GDM1 (cell line): ENCODE measurements at regions not wholly inside any gene's neighbourhood (a gene's known extent, or its start where the extent isn't known, plus 50 kb on each side); places are given as distances from the start of the nearest gene placed in this dataset.
"Not testable (repeated sequence)": the region's sequence is repeated elsewhere in the genome, so short reads cannot be mapped to it uniquely, and the experiment has no call there.

Experiments
- DNase-seq: peaks from one replicate; lab custom pipeline; 2025; lab: John Stamatoyannopoulos, UW

DNA sequence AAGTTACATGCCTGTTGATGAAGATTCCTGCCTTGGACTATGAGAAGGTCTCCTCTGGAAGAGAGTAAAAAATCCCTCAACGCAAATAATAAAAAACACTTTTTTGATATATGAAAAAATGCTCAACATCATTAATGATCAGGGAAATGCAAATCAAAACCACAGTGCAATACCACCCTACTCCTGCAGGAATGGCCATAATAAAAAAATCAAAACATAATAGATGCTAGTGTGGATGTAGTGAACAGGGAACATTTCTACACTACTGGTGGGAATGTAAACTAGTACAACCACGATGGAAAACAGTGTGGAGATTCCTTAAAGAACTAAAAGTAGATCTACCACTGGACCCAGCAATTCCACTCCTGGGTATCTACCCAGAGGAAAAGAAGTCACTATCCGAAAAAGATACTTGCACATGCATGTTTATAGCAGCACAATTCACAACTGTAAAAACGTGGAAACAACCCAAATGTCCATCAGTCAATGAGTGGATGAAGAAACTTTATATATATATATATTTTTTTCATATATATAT lies 352.1 kb downstream of the SOX9 start:
- not testable (repeated sequence) for DNase-seq

DNA sequence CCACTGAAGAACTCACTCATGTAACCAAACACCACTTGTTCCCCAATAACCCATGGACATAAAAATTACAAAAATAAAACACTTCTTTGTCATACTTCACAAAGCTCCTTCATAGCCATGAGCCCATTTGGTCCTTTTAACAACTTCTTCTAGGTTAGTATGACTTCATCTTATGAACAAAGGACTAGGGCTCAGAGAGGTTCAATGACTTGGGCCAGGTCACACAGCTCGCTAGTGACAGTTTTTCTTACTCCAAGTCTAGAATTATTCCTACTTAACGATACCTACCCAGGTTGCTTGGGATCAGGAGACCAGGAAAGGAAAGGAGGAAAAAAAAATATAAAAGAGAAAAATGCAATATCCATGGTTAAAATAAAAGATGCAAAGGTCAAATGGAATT lies 353.4 kb downstream of the SOX9 start:
- DNase-seq = no peak

DNA sequence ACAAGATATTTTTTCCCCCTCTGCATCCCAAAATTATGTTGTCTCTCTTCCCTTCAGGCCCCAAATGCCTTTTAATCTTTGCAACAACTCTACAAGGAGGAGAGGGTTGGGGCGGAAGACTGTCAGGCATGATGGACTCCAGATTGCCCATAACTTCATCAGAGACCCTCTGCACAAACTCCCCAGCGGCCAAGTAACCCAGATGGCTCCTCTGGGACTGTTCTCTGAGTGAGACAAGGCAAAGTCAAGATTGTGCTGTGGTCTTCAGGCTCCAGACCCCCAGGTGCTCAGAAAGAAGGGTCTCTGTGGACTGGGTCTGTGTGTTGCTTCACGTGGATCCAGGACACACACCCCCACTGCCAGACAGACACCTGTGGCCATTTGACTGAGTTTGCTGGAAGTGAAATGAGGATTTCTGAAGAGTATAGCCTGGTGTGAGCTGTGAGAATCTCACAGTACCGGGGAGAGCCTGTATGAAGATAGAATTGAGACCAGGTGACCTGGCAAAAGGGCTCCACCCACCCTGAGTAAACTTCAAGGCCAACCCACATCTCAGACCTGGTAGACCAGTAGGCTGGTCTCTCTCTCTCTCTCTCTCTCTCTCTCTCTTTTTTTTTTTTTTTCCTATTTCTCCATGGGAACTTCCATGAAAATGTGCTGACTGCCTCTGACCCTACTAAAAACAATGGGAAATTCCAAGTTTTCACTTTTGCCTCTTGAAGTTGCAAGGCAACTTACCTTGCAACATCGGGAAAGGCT lies 354.1 kb downstream of the SOX9 start:
- DNase-seq = no peak

DNA sequence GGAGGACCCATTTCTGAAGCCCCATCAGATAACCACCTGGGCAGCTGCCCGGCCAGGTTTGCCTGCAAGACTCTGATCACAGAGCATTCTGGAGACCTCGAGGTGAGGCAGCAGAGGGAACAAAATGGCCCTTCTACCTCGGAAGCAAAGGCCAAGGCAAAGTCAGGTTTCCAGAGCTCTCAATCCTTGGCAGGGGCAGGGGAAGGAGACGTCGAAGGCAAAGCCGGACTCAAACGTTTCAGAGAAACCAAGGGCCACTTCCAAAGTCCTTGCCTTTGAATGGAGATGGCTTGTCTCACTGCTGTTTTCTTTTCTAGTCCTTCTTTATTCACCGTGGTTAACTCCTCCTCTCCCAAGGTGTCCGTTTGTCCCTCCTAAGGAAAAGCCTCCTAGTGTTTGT lies 355.3 kb downstream of the SOX9 start:
- no peak for DNase-seq

DNA sequence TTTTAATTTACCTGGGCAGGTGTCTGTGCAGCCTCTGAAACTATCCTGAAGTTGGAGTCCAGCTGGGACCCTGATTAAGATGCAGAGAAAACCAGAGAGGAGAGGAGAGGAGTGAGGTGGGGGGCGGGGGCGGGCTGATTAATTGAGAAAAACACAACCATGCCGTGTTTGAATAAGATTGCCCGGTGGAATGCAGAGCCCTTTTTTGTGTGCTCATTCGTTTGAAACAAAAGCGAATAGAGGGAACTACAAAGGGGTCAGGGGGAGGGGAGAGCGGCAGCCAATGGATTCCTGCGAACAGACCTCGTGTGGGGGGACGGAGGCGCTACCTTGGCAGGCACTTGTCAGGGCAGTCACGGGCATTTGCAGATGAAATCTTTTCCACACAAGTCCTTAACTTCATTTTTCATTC lies 355.8 kb downstream of the SOX9 start:
- no peak for DNase-seq

DNA sequence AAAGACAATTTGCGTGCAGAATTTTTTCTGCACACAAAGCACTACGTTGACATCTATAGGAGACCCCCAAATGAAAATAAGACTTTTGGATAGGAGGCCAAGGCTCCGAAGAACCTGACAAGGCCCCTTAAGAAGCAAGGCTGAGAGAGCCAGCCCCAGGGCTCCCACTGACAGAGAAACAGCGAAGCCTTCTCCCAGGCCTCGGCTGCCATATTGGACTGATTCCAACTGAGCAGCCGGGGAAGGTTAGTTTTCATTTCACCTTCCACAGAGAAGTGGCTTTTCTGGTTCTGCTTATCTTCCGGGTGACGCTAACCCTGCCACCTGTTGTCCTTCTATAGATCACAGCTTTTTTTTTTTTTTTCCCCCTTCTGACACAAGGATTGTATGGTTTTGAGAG lies 356.7 kb downstream of the SOX9 start:
- no peak for DNase-seq

DNA sequence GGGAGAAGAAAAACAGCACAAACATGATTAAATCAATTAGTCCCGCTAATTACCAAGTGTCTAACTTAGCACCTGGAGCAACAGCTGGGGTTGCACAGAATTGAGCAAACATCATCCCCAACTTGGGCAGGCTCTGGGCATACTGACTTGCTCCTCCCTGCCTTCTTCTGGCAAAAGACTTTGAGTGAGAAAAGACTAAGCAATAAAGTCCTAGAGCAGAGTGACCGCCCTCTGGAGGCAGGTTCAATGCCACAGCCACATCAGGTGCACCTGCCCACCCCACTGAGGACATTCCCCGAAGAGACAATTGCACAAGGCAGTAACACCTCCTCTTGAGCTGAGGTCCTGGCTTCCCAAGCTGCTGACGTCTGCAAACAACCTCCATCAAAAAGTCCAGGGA lies 358.3 kb downstream of the SOX9 start:
- no peak for DNase-seq

DNA sequence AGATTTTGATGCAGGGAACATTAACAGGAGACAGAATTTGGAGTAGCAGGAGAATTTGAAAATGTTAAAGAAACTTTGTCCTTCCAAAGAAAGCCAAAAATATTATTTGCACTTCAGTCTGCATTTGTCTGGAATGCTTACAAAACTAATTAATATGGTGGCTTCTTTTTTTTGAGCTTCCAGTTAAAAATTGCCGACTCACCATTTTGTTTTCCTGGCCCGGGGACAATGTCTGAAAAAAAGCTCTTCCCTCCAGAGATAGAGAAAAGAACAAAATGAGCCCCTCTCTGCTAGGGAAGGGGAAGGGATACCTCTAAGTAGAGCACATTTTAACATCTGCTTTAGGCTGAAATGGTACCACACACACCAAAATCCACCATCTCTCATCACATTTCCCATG lies 360.8 kb downstream of the SOX9 start:
- no peak for DNase-seq

DNA sequence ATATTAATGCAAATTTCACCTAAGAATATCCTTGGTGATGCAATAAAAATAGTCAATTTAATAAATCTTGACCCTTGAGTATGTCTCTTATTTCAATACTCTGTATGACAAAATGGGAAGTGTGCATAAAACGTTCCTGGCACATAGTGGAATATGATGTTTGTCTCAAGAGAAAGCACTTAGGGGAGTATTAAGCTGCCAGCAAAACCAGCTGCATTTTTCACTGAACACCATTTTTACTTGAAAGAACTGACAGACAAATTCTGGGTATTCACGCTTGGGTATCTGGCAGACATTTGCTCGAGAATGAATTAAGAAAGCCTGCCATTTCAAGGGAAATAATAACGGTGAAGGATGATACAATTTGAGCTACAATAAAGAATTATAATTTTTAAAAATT lies 364.8 kb downstream of the SOX9 start:
- DNase-seq = no peak

DNA sequence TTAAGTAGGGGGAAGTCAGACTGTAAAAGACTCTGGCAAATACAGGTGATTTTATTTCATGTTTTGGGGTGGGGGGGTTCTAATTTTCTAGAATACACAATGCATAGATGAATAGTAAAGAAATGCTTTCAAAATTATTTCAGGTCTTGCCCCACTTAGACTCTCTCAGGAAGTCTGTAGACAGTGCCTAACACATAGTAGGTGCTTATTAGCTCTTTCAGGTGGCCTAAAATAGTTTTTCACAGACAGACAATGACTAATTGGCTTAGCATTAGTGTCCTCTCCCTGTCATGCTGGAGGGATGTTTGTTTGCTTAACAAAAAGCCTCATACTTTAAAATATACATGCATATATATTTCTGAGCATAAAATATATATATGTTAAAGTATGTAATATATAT lies 366.0 kb downstream of the SOX9 start:
- no peak for DNase-seq

DNA sequence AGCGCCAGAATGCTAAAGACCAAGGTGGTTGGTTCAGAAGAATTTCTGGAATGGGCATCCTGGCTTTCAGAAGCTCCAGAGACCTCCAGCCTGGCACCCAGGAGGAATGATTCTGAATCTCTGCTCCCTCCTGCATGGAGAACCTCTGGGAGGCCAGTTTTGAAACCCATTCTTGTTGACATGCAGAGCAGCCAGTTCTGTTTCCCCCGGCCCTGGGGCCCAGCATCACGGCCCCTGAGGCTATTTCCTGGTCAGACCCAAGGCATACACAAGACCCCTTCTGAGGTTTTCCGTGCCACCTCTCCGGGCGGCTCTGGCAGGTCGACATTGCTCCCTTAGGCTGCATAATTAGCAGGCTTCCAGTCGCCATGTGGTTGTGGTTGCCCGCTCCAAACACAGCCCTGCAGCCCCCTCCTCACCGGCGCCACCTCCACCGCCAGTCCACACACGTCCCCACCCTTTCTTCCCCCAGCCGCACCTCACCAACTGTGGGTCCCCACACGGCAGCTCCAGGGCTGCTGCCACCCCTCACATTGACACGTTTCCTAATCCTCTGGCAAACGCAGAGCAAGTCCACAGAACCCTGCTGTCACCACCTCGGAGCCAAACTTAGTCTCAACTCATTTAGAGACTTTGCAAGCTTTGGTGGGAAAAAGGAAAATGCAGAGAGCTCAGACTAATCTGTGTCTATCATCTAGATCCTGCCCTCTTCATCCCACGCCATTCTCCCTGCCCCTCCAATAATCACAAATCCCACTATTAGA lies 367.1 kb downstream of the SOX9 start:
- DNase-seq = no peak

GRCh38 chr17:72488555-72489271 lies 367.9 kb downstream of the SOX9 start:
- DNase-seq = no peak

GRCh38 chr17:72489272-72489641 lies 368.4 kb downstream of the SOX9 start:
- DNase-seq = no peak

- DNase-seq = no peak
These were observed 370.3 kb downstream of the SOX9 start for GRCh38 chr17:72491102-72491501.

GRCh38 chr17:72492494-72492893 lies 371.7 kb downstream of the SOX9 start:
- DNase-seq = no peak

- DNase-seq = no peak
These were observed 372.1 kb downstream of the SOX9 start for GRCh38 chr17:72492941-72493340.

DNA sequence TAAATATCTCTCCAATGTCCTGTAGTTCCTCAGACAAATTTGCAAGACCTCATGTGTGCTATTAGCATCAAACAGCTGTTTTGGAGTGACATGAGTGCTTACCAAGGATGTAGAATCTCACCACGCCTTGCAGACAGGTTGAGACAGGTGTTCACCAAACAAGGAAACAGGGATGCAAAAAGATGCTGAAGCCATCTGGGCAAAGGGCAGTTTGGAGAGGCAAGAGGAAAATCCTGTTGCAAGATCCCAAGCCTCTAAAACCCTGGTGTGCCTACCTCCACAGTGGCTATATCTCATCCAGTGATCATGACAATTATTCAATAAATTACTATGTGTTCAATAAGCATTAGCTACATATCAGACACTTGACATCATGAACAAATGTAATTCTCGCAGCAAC lies 373.7 kb downstream of the SOX9 start:
- DNase-seq = no peak

DNA sequence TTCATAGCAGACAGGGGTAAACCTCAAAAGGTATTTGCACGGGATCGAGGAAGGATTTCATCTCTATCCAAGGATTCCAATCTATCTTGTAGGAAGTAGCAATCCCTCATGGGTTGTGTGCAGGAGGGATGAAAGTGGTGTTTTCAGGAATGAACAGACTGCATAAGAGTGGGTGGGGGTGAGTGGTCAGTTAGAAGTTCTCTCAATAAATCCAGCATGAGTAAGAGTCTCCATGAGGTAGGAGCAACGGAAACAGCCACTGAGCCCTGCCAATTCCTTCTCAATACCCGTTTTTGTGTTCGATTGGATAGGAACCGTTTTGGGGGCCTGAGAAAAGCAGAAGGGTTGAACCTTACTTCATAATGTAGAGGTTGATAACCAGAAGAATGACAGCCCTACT lies 375.6 kb downstream of the SOX9 start:
- no peak for DNase-seq

DNA sequence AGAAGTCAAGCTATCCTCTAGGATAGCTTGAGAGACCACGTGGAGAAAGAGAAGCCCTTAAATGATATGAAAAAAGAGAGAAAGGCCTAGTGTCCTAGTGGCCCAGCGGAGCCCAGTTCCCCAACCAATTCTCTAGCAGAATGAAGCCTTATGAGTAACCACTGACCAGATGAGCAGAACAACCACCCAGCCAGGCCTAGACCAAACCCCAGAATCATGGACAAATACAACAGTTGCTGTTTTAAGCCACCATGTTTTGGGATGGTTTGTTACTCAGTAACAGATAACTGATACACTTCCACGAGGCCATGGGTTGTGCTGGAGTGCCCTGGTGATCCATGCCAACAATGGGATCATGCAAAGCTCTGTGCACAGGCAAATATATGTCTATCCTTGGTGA lies 377.1 kb downstream of the SOX9 start:
- DNase-seq = no peak

GRCh38 chr17:72498364-72499210 lies 377.8 kb downstream of the SOX9 start:
- no peak for DNase-seq

DNA sequence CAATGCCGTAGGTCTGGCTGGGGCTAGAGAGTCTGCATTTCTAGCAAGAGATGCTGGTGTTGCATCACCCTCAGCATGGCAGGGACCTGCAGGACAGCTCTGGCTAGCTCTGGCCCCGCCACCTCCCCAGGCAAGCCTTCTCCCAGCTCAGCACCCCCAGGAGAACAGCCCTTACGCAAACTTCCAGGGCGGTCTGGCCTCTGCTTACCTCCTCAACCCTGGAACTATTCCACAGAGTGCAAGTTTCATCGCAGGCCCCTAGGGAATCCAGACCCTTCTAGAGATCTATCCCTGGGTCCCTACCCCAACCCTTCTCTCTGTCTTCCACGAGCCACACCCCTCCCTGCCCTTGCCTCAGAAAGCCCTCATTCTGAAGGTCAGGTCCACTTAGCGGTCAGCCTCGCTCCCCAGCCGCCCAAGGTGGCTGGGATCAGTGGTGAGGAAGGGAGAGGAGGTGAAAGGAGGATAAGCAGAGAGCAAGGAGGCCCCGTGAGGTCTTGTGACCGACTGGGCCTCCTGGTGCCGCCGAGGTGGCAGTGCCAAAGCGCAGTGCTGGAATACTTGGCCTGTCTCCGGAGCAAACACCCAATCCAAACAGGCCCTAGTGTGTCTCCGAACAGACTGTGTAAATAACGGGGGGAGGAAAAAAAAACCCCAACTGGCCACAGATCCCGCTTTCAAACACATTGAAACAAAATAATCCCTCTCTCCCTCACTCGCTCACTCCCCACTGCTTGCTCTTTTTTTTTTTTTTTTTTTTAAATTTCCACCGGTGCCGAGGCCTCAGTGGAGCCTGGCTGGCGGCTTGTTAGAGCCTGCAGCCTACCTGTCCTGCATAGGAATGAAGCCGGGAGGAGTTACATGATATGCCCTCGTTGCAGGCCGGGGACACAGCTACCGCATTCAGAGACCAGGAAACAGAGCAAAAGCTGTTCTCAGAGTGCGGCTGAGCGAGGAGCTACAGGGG lies 380.9 kb downstream of the SOX9 start:
- DNase-seq = no peak
